Neural progenitor cell (in vitro differentiated cells): ENCODE measurements at regions not wholly inside any gene's neighbourhood (a gene's known extent, or its start where the extent isn't known, plus 50 kb on each side); places are given as distances from the start of the nearest gene placed in this dataset.

ENCODE experiments used
- EZH2 ChIP-seq: fragments of 200-600 bp; sonication (generic); IDR thresholded peaks from 2 replicates; pipeline ENCODE4 v1.6.1; 2017; ENCODE audit warnings: antibody characterized with exemption, mild to moderate bottlenecking, moderate library complexity
- EZH2phosphoT487 ChIP-seq: fragments of 200-600 bp; sonication (generic); IDR thresholded peaks from 2 replicates; pipeline ENCODE4 v1.6.1; 2017; ENCODE audit warnings: antibody characterized with exemption
- TF ChIP-seq, protein P1 (sequence below): fragments of 200-600 bp; sonication (generic); IDR thresholded peaks from 2 replicates; pipeline ENCODE4 v1.5.1; 2017; ENCODE audit warnings: antibody characterized with exemption, mild to moderate bottlenecking

DNA sequence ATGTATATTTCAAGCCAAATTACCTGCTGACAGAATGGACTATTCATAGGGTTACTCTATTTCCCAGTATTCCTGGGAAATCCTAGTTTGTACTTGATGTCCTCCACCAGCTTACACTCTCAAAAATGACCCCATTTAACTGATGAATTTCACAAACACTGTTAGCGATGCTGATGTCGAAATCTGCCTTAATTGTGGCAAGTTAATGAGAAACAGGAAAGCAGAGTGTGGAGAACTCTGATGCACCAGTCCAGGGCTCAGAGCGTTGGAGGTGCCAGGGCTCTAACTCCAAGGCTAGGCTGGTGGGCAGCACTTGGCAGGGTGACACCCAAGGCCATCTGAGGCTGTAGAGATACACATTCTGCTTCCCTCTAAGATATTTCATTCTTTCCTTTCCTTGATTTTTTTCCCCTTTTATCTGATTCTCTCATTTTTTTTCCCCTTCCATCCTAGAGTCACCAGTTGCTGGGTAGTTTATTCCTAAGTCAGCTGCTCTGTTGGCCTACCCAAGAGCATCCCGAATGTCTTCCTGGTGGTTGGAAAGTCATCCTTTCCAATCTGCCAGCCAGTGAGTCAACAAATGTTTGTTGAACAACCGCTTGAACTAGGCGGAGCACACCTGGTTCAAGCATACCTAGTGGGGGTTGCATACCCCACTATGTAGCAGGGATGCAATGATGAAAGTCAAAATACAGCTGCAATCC, 525.0 kb upstream of the NRP1 start:
- TF ChIP-seq, protein P1, sequence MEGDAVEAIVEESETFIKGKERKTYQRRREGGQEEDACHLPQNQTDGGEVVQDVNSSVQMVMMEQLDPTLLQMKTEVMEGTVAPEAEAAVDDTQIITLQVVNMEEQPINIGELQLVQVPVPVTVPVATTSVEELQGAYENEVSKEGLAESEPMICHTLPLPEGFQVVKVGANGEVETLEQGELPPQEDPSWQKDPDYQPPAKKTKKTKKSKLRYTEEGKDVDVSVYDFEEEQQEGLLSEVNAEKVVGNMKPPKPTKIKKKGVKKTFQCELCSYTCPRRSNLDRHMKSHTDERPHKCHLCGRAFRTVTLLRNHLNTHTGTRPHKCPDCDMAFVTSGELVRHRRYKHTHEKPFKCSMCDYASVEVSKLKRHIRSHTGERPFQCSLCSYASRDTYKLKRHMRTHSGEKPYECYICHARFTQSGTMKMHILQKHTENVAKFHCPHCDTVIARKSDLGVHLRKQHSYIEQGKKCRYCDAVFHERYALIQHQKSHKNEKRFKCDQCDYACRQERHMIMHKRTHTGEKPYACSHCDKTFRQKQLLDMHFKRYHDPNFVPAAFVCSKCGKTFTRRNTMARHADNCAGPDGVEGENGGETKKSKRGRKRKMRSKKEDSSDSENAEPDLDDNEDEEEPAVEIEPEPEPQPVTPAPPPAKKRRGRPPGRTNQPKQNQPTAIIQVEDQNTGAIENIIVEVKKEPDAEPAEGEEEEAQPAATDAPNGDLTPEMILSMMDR, result no peak
- TF ChIP-seq EZH2phosphoT487 (no peak), EZH2 (no peak)
